DND-41 (cell line): ENCODE measurements at regions not wholly inside any gene's neighbourhood (a gene's known extent, or its start where the extent isn't known, plus 50 kb on each side); places are given as distances from the start of the nearest gene placed in this dataset.

Experiments used
- CTCF ChIP-seq: IDR thresholded peaks from 2 replicates; pipeline ENCODE4 v1.5.1; 2012; ENCODE audit warnings: borderline replicate concordance, low read length, moderate library complexity, mild to moderate bottlenecking; ENCODE audit not compliant: poor library complexity, severe bottlenecking; ENCODE audit errors: extremely low read depth
- EZH2 ChIP-seq: IDR thresholded peaks from 3 replicates; pipeline ENCODE4 v1.6.1; 2012; ENCODE audit warnings: borderline replicate concordance, low read depth, mild to moderate bottlenecking, moderate library complexity, low read length, inconsistent platforms; ENCODE audit not compliant: severe bottlenecking

DNA sequence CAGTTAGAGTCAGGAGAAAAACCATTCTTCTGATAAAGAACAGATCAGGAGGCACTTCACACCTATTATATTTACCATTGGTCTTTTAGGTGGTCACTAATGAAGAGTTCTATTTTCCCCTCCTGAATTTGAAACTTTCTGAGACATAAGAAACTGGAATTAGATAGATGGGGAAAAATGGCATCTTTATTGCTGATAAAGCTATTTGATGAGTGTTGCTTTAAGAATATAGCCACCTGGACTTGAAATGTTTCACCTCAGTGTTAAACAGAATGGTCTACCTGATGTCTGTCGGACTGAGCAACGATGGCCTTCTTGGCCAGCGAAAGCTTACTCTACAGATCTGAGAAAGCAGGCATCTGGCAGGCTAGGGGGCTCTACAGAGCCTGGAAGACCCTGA is 107.0 kb downstream of the SLITRK5 start:
- TF ChIP-seq CTCF (no peak), EZH2 (no peak)
